ENCODE measurements at regions not wholly inside any gene's neighbourhood (a gene's known extent, or its start where the extent isn't known, plus 50 kb on each side); places are given as distances from the start of the nearest gene placed in this dataset.

- TF ChIP-seq CTCF (IDR thresholded peaks at IDR 0.05) (no peak), POLR2A (IDR thresholded peaks at IDR 0.05) (no peak)
These were observed 105.8 kb downstream of the BMP4 start for GRCh38 chr14:53850714-53851296.

Measured in thyroid gland (tissue), 4 donors.